Right lobe of liver (tissue), 6 donors: ENCODE measurements at regions not wholly inside any gene's neighbourhood (a gene's known extent, or its start where the extent isn't known, plus 50 kb on each side); places are given as distances from the start of the nearest gene placed in this dataset.

Source experiments
- ATAC-seq, 4 donors: fragments of 200-7000 bp; cut with Tn5 transposase; one replicate each; pipeline ENCODE4 v1.9.1; 2020; ENCODE audit warnings: mild to moderate bottlenecking in 4 of 4, moderate library complexity in 4 of 4
- DNase-seq, 3 donors: peaks; one replicate each; pipeline ENCODE4 v3.0.0-alpha.2; 2020
- H3K27ac ChIP-seq, 3 donors: fragments of 200-600 bp; one replicate each; pipeline ENCODE4 v1.8.0; 2022
- H3K27me3 ChIP-seq, 2 donors: fragments of 200-600 bp; one replicate each; pipeline ENCODE4 v1.8.0; 2022
- H3K36me3 ChIP-seq, 4 donors: fragments of 200-600 bp; sonication (generic) in 1 of 4; one replicate each; pipeline versions ENCODE4 v1.5.1 to v1.8.0; 2017 to 2022; ENCODE audit warnings: control low read depth in 1 of 4
- H3K4me1 ChIP-seq, 4 donors: fragments of 200-600 bp; sonication (generic) in 1 of 4; one replicate each; pipeline versions ENCODE4 v1.5.1 to v1.8.0; 2017 to 2022; ENCODE audit warnings: control low read depth in 1 of 4
- H3K4me3 ChIP-seq, 3 donors: fragments of 200-600 bp; one replicate each; pipeline ENCODE4 v1.8.0; 2022
- H3K9me3 ChIP-seq, 4 donors: fragments of 200-600 bp; sonication (generic) in 1 of 4; one replicate each; pipeline versions ENCODE4 v1.5.1 to v1.8.0; 2017 to 2022; ENCODE audit warnings: control low read depth in 1 of 4
- POLR2A ChIP-seq: fragments of 450-650 bp; IDR thresholded peaks from one replicate; pipeline ENCODE4 v1.6.1; 2017; ENCODE audit warnings: antibody characterized with exemption, mild to moderate bottlenecking
- WGBS: methylation state at CpG from one replicate; pipeline ENCODE4 v1.1.6; 2018; ENCODE audit warnings: low coverage, low lambda C conversion rate; ENCODE audit not compliant: insufficient coverage; ENCODE audit errors: missing lambda C conversion rate; 5-methylcytosine and 5-hydroxymethylcytosine counted together
- intact Hi-C, 2 donors: fragments of 100-400 bp; cut with DNase I; formaldehyde crosslinking; loops; one replicate each; pipeline versions ENCODE4 v1.11.2 to v1.14.1; 2022
- TF ChIP-seq, protein P1 (sequence below), 4 donors: fragments of 200-600 bp in 3 of 4; fragments of 450-650 bp in 1 of 4; IDR thresholded peaks; one replicate each; pipeline versions ENCODE4 v1.5.1 to v1.8.0; 2016 to 2022; ENCODE audit warnings: antibody characterized with exemption in 4 of 4, mild to moderate bottlenecking in 2 of 4
- donor health status: DM: no; HTN: yes; CAD: no.
- donor health status: DM: no; HTN: no; CAD: no.
- donor health status: DM: no; HTN: no; CAD: no.
- donor health status: DM: no; HTN: yes; CAD: no.
- donor health status: DM: no; HTN: yes; CAD: no.

DNA sequence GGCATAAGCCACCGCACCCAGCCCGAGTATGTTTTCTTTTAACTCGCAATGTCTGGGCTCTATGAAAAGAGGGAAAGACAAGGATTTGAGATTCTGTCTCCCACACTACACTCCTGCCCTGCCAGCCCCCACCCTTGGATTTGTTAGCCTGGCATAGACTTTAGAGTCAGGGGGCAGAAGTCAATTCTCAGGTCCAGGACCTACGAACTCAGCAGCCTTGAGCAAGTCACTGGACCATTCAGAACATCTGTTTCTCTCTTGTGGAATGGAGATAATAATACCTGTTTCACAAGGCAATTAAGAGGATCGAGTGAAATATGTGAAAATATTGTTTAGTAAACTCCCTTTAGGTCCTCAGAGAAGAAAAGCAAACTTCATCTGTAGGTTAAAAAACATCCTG lies 66.1 kb upstream of the FUT8 start:
- Histone ChIP-seq H3K27ac (no peak overlapping the region), H3K36me3 (no peaks in the 10 kb centered on the region), H3K4me3 (no peak overlapping the region), H3K9me3 (no peaks in the 10 kb centered on the region), H3K4me1 (no peaks in the 10 kb centered on the region), H3K27me3 (no peaks in the 10 kb centered on the region)
- no peak for TF ChIP-seq POLR2A
- TF ChIP-seq, protein P1, sequence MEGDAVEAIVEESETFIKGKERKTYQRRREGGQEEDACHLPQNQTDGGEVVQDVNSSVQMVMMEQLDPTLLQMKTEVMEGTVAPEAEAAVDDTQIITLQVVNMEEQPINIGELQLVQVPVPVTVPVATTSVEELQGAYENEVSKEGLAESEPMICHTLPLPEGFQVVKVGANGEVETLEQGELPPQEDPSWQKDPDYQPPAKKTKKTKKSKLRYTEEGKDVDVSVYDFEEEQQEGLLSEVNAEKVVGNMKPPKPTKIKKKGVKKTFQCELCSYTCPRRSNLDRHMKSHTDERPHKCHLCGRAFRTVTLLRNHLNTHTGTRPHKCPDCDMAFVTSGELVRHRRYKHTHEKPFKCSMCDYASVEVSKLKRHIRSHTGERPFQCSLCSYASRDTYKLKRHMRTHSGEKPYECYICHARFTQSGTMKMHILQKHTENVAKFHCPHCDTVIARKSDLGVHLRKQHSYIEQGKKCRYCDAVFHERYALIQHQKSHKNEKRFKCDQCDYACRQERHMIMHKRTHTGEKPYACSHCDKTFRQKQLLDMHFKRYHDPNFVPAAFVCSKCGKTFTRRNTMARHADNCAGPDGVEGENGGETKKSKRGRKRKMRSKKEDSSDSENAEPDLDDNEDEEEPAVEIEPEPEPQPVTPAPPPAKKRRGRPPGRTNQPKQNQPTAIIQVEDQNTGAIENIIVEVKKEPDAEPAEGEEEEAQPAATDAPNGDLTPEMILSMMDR (IDR thresholded peaks at IDR 0.05): no peak
- 67% methylated on average over 5 of the region's 5 CpGs for WGBS
- no peak for ATAC-seq
- no peak for DNase-seq
- intact Hi-C loops: no loop called here

GRCh38 chr14:65346895-65347294 lies 65.6 kb upstream of the FUT8 start:
- WGBS: 37% methylated on average over 5 of the region's 5 CpGs
- Histone ChIP-seq H3K9me3 (no peaks in the 10 kb centered on the region), H3K27ac (no peak overlapping the region), H3K4me3 (no peak overlapping the region), H3K27me3 (no peaks in the 10 kb centered on the region), H3K4me1 (no peaks in the 10 kb centered on the region), H3K36me3 (no peaks in the 10 kb centered on the region)
- TF ChIP-seq, protein P1 (IDR thresholded peaks at IDR 0.05): no peak
- no peak for TF ChIP-seq POLR2A
- peak; percentile 62 to 79 (median 69) for ATAC-seq
- DNase-seq: peak; percentile 45 to 54 (median 45)
- intact Hi-C loops: no loop called here

DNA sequence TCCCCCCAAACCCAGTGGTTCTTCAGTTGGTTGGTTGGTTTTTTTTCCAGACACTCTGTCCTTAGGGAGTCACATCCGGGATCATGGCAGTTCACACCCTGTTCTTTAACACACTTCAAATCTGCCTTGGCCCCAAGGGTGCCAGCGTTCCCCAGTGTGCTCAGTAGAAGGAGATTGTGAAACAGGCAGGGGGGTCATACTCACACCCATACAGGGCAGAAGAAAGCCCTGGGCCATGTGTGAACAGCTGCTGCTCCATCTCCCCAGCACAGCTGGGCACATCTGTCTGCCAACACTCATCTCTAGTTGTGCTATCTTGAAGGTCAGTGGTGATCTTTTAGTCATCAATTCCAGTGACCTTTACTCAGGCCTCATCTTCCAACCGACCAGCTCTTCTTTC lies 64.4 kb upstream of the FUT8 start:
- Histone ChIP-seq H3K36me3 (no peaks in the 10 kb centered on the region), H3K4me1 (no peaks in the 10 kb centered on the region), H3K9me3 (no peaks in the 10 kb centered on the region), H3K27me3 (no peaks in the 10 kb centered on the region), H3K4me3 (no peak overlapping the region), H3K27ac (no peak overlapping the region)
- intact Hi-C loops: no loop called here
- DNase-seq: no peak
- 47% methylated on average over 2 of the region's 3 CpGs for WGBS
- no peak for TF ChIP-seq POLR2A
- TF ChIP-seq, protein P1 (IDR thresholded peaks at IDR 0.05): no peak
- ATAC-seq: no peak

DNA sequence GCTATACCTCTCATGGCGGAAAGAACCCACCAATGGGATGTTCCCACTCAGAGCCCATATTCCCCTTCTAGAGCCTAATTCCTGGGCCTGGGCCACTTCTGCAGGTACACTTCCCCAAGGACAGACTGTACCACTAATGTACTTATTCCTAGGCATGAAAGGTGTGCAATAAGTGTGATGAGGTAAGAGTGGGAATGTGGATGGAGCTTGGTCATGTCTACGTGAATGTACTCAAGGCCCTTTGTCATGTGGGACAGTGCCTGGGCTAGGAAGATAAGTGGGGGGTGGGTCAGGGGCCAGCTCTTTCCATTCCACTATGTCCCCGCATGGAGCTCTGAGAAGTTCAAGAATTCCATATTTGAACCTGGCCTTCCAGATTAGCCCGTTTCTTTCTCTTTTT lies 63.4 kb upstream of the FUT8 start:
- Histone ChIP-seq H3K27me3 (no peaks in the 10 kb centered on the region), H3K27ac (no peak overlapping the region), H3K4me1 (no peaks in the 10 kb centered on the region), H3K36me3 (no peaks in the 10 kb centered on the region), H3K4me3 (no peak overlapping the region), H3K9me3 (no peaks in the 10 kb centered on the region)
- DNase-seq: no peak
- ATAC-seq: no peak
- TF ChIP-seq, protein P1 (IDR thresholded peaks at IDR 0.05): no peak
- no peak for TF ChIP-seq POLR2A
- intact Hi-C loops: no loop called here
- 82% methylated on average over 4 of the region's 4 CpGs for WGBS
